ENCODE measurements at regions not wholly inside any gene's neighbourhood (a gene's known extent, or its start where the extent isn't known, plus 50 kb on each side); places are given as distances from the start of the nearest gene placed in this dataset.
"Not testable (repeated sequence)": the region's sequence is repeated elsewhere in the genome, so short reads cannot be mapped to it uniquely, and the experiment has no call there.

- DNase-seq: no peak
Observed at GRCh38 chr9:115411993-115412452, 294.1 kb upstream of the TNC start.

GRCh38 chr9:115412656-115413055 is 294.7 kb upstream of the TNC start:
- no peak for DNase-seq

GRCh38 chr9:115413304-115413703 is 295.3 kb upstream of the TNC start:
- no peak for DNase-seq

GRCh38 chr9:115413766-115414382 is 295.9 kb upstream of the TNC start:
- no peak for DNase-seq

- DNase-seq: no peak
Observed at GRCh38 chr9:115414561-115414960, 296.6 kb upstream of the TNC start.

- DNase-seq: no peak
Observed at GRCh38 chr9:115415450-115415849, 297.5 kb upstream of the TNC start.

- DNase-seq: no peak
Observed at GRCh38 chr9:115416299-115416698, 298.3 kb upstream of the TNC start.

GRCh38 chr9:115418181-115418580 is 300.2 kb upstream of the TNC start:
- not testable (repeated sequence) for DNase-seq

GRCh38 chr9:115422932-115423440 is 305.0 kb upstream of the TNC start:
- no peak for DNase-seq

GRCh38 chr9:115423646-115424045 is 305.7 kb upstream of the TNC start:
- no peak for DNase-seq

GRCh38 chr9:115425601-115426000 is 307.6 kb upstream of the TNC start:
- no peak for DNase-seq

GRCh38 chr9:115437418-115437817 is 319.5 kb upstream of the TNC start:
- peak; percentile 16 for DNase-seq

- DNase-seq: no peak
Observed at GRCh38 chr9:115439641-115440040, 321.7 kb upstream of the TNC start.

GRCh38 chr9:115442054-115442453 is 324.1 kb upstream of the TNC start:
- DNase-seq: no peak

GRCh38 chr9:115443890-115444289 is 325.9 kb upstream of the TNC start:
- no peak for DNase-seq

- DNase-seq: no peak
Observed at GRCh38 chr9:115444959-115445358, 327.0 kb upstream of the TNC start.

GRCh38 chr9:115445655-115446054 is 327.7 kb upstream of the TNC start:
- no peak for DNase-seq

- no peak for DNase-seq
Observed at GRCh38 chr9:115456515-115456914, 338.6 kb upstream of the TNC start.

- no peak for DNase-seq
Observed at GRCh38 chr9:115461280-115461679, 343.3 kb upstream of the TNC start.

GRCh38 chr9:115462623-115463022 is 344.7 kb upstream of the TNC start:
- DNase-seq: no peak

- DNase-seq: no peak
Observed at GRCh38 chr9:115466756-115467155, 348.8 kb upstream of the TNC start.

GRCh38 chr9:115469841-115470240 is 351.9 kb upstream of the TNC start:
- DNase-seq: no peak

GRCh38 chr9:115473032-115473431 is 355.1 kb upstream of the TNC start:
- DNase-seq: not testable (repeated sequence)

GRCh38 chr9:115481769-115482168 is 363.8 kb upstream of the TNC start:
- no peak for DNase-seq

- DNase-seq: no peak
Observed at GRCh38 chr9:115482747-115483146, 364.8 kb upstream of the TNC start.

Measured in NCI-H1694 treated with DMSO at 0.1 percent for 48 hours (cell line).